DOHH2 (cell line): ENCODE measurements at regions not wholly inside any gene's neighbourhood (a gene's known extent, or its start where the extent isn't known, plus 50 kb on each side); places are given as distances from the start of the nearest gene placed in this dataset.

Experiments
- H3F3A ChIP-seq: fragments of 200-600 bp; sonication (generic), shearing (Covaris generic); 2 replicates; pipeline ENCODE4 v1.6.0; 2016; ENCODE audit warnings: antibody characterized with exemption, mild to moderate bottlenecking; ENCODE audit not compliant: control insufficient read depth, insufficient read depth
- H3K27ac ChIP-seq: fragments of 200-600 bp; sonication (generic); 2 replicates; pipeline ENCODE4 v1.5.1; 2014; ENCODE audit warnings: low read depth, mild to moderate bottlenecking, low read length, moderate library complexity
- H3K27me3 ChIP-seq: fragments of 200-600 bp; sonication (generic); 2 replicates; pipeline ENCODE4 v1.6.1; 2014; ENCODE audit warnings: mild to moderate bottlenecking, low read length, mixed read lengths; ENCODE audit not compliant: control insufficient read depth
- H3K36me3 ChIP-seq: fragments of 200-600 bp; sonication (generic); 2 replicates; pipeline ENCODE4 v1.6.1; 2014; ENCODE audit warnings: mild to moderate bottlenecking, low read length, moderate library complexity, mixed read lengths; ENCODE audit not compliant: control insufficient read depth
- H3K4me1 ChIP-seq: fragments of 200-600 bp; sonication (generic); 2 replicates; pipeline ENCODE4 v1.6.1; 2014; ENCODE audit warnings: mild to moderate bottlenecking, low read length, mixed read lengths; ENCODE audit not compliant: control insufficient read depth
- H3K4me2 ChIP-seq: fragments of 200-600 bp; sonication (generic); 2 replicates; pipeline ENCODE4 v1.6.0; 2014; ENCODE audit warnings: mild to moderate bottlenecking, low read length, moderate library complexity
- H3K4me3 ChIP-seq: fragments of 200-600 bp; sonication (generic); 2 replicates; pipeline ENCODE4 v1.5.1; 2014; ENCODE audit warnings: mild to moderate bottlenecking, low read length, mixed read lengths
- H3K79me2 ChIP-seq: fragments of 200-600 bp; sonication (generic); 2 replicates; pipeline ENCODE4 v1.6.1; 2014; ENCODE audit warnings: mild to moderate bottlenecking, low read length, mixed read lengths; ENCODE audit not compliant: control insufficient read depth
- H3K9me2 ChIP-seq: fragments of 200-600 bp; sonication (generic); replicated peaks from 2 replicates; pipeline ENCODE4 v1.6.1; 2014; ENCODE audit warnings: mild to moderate bottlenecking, low read length, mixed read lengths; ENCODE audit not compliant: control insufficient read depth
- H3K9me3 ChIP-seq: fragments of 200-600 bp; sonication (generic); 2 replicates; pipeline ENCODE4 v1.6.1; 2014; ENCODE audit warnings: antibody characterized with exemption, low read length, mixed read lengths; ENCODE audit not compliant: control insufficient read depth, insufficient read depth
- H4K20me1 ChIP-seq: fragments of 200-600 bp; sonication (generic); 2 replicates; pipeline ENCODE4 v1.6.0; 2014; ENCODE audit warnings: low read depth, mild to moderate bottlenecking, antibody characterized with exemption, low read length, moderate library complexity; ENCODE audit not compliant: control insufficient read depth, insufficient read depth
- CTCF ChIP-seq: fragments of 200-600 bp; sonication (generic); IDR thresholded peaks from one replicate; pipeline ENCODE4 v1.5.1; 2014; ENCODE audit warnings: antibody characterized with exemption, mild to moderate bottlenecking, low read depth, low read length; ENCODE audit not compliant: poor library complexity, severe bottlenecking
- EZH2phosphoT487 ChIP-seq: fragments of 200-600 bp; sonication (generic); IDR thresholded peaks from 2 replicates; pipeline ENCODE4 v1.6.1; 2017; ENCODE audit warnings: borderline replicate concordance, mild to moderate bottlenecking, antibody characterized with exemption, low read length, moderate library complexity, mixed read lengths

- no peaks in the 10 kb centered on the region for H3K36me3 ChIP-seq
- no peaks in the 10 kb centered on the region for H3F3A ChIP-seq
- no peaks in the 10 kb centered on the region for H3K27me3 ChIP-seq
- H4K20me1 ChIP-seq, result no peaks in the 10 kb centered on the region
- H3K4me1 ChIP-seq, result no peaks in the 10 kb centered on the region
- H3K79me2 ChIP-seq, result no peaks in the 10 kb centered on the region
- no peak overlapping the region for H3K4me3 ChIP-seq
- H3K4me2 ChIP-seq, result no peak overlapping the region
- no peak overlapping the region for H3K27ac ChIP-seq
- H3K9me2 ChIP-seq, result no peaks in the 10 kb centered on the region
- TF ChIP-seq CTCF, result no peak
- TF ChIP-seq EZH2phosphoT487, result no peak
- H3K9me3 ChIP-seq, result no peaks in the 10 kb centered on the region
These were observed 155.5 kb downstream of the SLC7A11 start for GRCh38 chr4:138086611-138087041.

DNA sequence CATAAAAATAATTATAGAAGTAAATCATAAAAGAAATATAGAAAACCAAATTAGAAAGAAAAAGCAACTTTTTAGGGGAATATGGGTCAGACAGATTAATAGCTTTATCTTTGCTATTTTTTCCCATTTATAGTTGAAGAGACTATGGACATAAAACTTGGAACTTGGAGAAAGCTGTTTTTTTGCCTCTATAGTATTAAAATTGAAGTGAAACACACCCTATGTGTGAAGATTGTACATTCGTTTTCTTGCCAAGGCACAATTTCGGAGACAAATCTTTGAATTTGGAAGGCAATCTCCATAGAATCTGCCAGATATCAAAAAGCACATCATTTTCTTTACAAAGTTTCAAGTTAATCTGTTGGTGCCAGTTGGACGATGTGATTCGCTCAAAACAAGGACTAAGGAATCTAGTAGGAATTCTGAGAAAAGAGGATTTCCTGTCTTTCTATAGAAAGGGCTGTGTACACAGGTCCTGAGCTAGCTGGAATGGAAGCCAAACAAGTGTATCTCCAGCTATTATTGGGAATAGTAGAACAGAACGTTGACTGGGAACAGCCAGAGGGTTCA lies 156.3 kb downstream of the SLC7A11 start:
- H3K27me3 ChIP-seq, result no peaks in the 10 kb centered on the region
- H3K9me3 ChIP-seq, result no peaks in the 10 kb centered on the region
- no peak overlapping the region for H3K27ac ChIP-seq
- H3K36me3 ChIP-seq, result no peaks in the 10 kb centered on the region
- TF ChIP-seq CTCF, result no peak
- H3F3A ChIP-seq, result no peaks in the 10 kb centered on the region
- H3K4me2 ChIP-seq, result no peak overlapping the region
- no peaks in the 10 kb centered on the region for H4K20me1 ChIP-seq
- H3K4me3 ChIP-seq, result no peak overlapping the region
- H3K79me2 ChIP-seq, result no peaks in the 10 kb centered on the region
- no peaks in the 10 kb centered on the region for H3K9me2 ChIP-seq
- no peaks in the 10 kb centered on the region for H3K4me1 ChIP-seq

- no peak overlapping the region for H3K4me3 ChIP-seq
These were observed 163.2 kb downstream of the SLC7A11 start for GRCh38 chr4:138078751-138079520.

More at GRCh38 chr4:138078751-138079520, 163.2 kb downstream of the SLC7A11 start:
- no peaks in the 10 kb centered on the region for H3K36me3 ChIP-seq
- H3K4me1 ChIP-seq, result no peaks in the 10 kb centered on the region
- H3K4me2 ChIP-seq, result no peak overlapping the region
- no peak overlapping the region for H3K27ac ChIP-seq
- no peaks in the 10 kb centered on the region for H3K27me3 ChIP-seq
- no peaks in the 10 kb centered on the region for H4K20me1 ChIP-seq
- H3K79me2 ChIP-seq, result no peaks in the 10 kb centered on the region
- no peaks in the 10 kb centered on the region for H3F3A ChIP-seq
- no peaks in the 10 kb centered on the region; the same call in 1 of the 2 replicates for H3K9me2 ChIP-seq
- H3K9me3 ChIP-seq, result no peaks in the 10 kb centered on the region
- TF ChIP-seq EZH2phosphoT487 (no peak), CTCF (no peak)
